ENCODE measurements at regions not wholly inside any gene's neighbourhood (a gene's known extent, or its start where the extent isn't known, plus 50 kb on each side); places are given as distances from the start of the nearest gene placed in this dataset.
A peak's percentile ranks its signal among the peaks of the same experiment; 100 is the strongest.

DNA sequence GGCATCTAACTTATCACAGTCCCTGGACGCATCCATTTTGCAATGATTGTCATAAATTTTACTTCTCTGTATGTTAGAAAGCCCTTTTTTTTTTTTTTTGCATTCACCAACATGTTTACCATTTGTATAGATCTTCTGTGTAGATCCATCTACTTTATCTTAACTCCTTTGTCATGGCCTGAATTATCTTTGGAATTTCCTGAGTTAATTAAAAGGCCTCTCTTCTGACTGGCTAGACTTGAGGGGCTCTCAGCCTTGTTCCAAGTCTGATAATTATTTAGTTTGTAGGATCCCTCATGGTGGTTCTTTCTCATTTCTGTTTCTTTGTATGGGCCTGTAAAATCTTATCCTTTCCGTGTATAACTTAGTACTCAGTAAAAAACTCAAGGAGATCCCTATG is 387.0 kb downstream of the C12orf50 start:
- no peak for ATAC-seq
- TF ChIP-seq, protein P1, sequence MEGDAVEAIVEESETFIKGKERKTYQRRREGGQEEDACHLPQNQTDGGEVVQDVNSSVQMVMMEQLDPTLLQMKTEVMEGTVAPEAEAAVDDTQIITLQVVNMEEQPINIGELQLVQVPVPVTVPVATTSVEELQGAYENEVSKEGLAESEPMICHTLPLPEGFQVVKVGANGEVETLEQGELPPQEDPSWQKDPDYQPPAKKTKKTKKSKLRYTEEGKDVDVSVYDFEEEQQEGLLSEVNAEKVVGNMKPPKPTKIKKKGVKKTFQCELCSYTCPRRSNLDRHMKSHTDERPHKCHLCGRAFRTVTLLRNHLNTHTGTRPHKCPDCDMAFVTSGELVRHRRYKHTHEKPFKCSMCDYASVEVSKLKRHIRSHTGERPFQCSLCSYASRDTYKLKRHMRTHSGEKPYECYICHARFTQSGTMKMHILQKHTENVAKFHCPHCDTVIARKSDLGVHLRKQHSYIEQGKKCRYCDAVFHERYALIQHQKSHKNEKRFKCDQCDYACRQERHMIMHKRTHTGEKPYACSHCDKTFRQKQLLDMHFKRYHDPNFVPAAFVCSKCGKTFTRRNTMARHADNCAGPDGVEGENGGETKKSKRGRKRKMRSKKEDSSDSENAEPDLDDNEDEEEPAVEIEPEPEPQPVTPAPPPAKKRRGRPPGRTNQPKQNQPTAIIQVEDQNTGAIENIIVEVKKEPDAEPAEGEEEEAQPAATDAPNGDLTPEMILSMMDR (IDR thresholded peaks at IDR 0.05), result no peak
- no peak for TF ChIP-seq POLR2A (IDR thresholded peaks at IDR 0.05)
- Histone ChIP-seq H3K27ac (no peak overlapping the region), H3K4me1 (no peaks in the 10 kb centered on the region), H3K9me3 (no peaks in the 10 kb centered on the region), H3K36me3 (no peaks in the 10 kb centered on the region), H3K4me3 (no peak overlapping the region), H3K27me3 (no peaks in the 10 kb centered on the region)
- intact Hi-C loops (cut with DNase I), result no loop called here
- DNase-seq, result no peak
- WGBS (ENCODE audit: insufficient coverage, low coverage, low lambda C conversion rate, missing lambda C conversion rate), result 69% methylated on average over 2 of the region's 2 CpGs

DNA sequence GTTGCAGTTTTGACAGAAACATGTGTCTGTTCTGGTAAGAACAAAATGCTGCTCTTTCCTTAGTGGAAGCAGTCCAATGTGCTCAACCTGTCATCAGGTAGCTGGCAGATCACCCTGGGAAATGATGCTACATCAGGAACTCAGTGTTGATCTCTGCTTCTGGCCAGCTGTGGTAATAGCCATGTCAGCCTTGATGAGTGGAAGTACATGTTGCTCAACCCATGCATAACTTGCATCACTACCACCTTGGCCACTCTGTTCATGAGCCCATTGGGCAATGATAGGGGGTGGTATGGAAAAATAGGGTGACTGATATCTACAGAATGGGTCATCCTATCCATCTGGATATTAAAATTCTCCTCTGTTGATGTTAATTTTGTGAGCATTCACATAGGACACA is 411.0 kb downstream of the C12orf50 start:
- ATAC-seq, result peak in 3 of 4 donors; percentile 44 to 59 (median 46)
- H3K4me3 ChIP-seq, result no peak overlapping the region
- H3K4me1 ChIP-seq, result no peaks in the 10 kb centered on the region
- H3K27ac ChIP-seq, result no peak overlapping the region
- H3K36me3 ChIP-seq, result no peaks in the 10 kb centered on the region
- TF ChIP-seq, protein P1 (IDR thresholded peaks at IDR 0.05), result no peak
- no peak for TF ChIP-seq POLR2A (IDR thresholded peaks at IDR 0.05)
- no peaks in the 10 kb centered on the region for H3K9me3 ChIP-seq
- no peak for DNase-seq
- intact Hi-C loops (cut with DNase I), result no loop called here
- H3K27me3 ChIP-seq, result no peaks in the 10 kb centered on the region

- TF ChIP-seq, protein P1 (IDR thresholded peaks at IDR 0.05), result no peak
- TF ChIP-seq POLR2A (IDR thresholded peaks at IDR 0.05), result no peak
- intact Hi-C loops (cut with DNase I), result no loop called here
Observed at GRCh38 chr12:87612996-87613395, 416.2 kb downstream of the C12orf50 start.

DNA sequence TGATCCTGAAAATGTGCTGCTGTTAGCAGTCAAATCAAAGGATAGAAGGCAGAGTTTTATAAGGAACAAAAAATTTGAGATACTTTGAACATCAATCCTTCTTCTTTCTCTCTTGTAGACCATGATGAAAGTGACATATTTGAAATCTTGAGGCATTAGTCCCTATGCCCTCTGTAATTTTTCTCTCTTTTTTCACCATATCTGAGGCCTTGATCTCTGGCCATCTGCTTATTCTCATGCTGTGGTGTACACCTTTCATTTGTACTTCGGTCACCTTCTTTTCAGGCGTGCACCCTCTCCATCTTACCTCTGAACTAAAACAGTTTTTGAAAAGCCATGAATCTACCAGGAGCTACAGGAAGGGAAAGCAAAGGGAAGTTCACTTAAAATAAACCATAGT is 420.9 kb downstream of the C12orf50 start:
- Histone ChIP-seq H3K4me3 (no peak overlapping the region), H3K4me1 (no peaks in the 10 kb centered on the region), H3K27ac (no peak overlapping the region), H3K9me3 (no peaks in the 10 kb centered on the region), H3K36me3 (no peaks in the 10 kb centered on the region), H3K27me3 (no peaks in the 10 kb centered on the region)
- ATAC-seq (no peak), DNase-seq (no peak)
- WGBS (ENCODE audit: insufficient coverage, low coverage, low lambda C conversion rate, missing lambda C conversion rate), result 86% methylated on average over 2 of the region's 2 CpGs
- intact Hi-C loops (cut with DNase I), result no loop called here
- TF ChIP-seq, protein P1 (IDR thresholded peaks at IDR 0.05), result no peak
- no peak for TF ChIP-seq POLR2A (IDR thresholded peaks at IDR 0.05)

More at GRCh38 chr12:87612996-87613395, 416.2 kb downstream of the C12orf50 start:
- H3K36me3 ChIP-seq, result no peaks in the 10 kb centered on the region
- no peak overlapping the region for H3K4me3 ChIP-seq
- 71% methylated on average over 2 of the region's 2 CpGs for WGBS (ENCODE audit: insufficient coverage, low coverage, low lambda C conversion rate, missing lambda C conversion rate)
- H3K27me3 ChIP-seq, result no peaks in the 10 kb centered on the region
- H3K4me1 ChIP-seq, result no peaks in the 10 kb centered on the region
- ATAC-seq (no peak), DNase-seq (no peak)
- no peak overlapping the region for H3K27ac ChIP-seq
- no peaks in the 10 kb centered on the region for H3K9me3 ChIP-seq

- no peak for TF ChIP-seq POLR2A (IDR thresholded peaks at IDR 0.05)
- TF ChIP-seq, protein P1 (IDR thresholded peaks at IDR 0.05), result no peak
- 39% methylated on average over 2 of the region's 2 CpGs for WGBS (ENCODE audit: insufficient coverage, low coverage, low lambda C conversion rate, missing lambda C conversion rate)
- intact Hi-C loops (cut with DNase I), result no loop called here
- Histone ChIP-seq H3K27ac (no peak overlapping the region), H3K4me1 (no peaks in the 10 kb centered on the region), H3K36me3 (no peaks in the 10 kb centered on the region), H3K9me3 (no peaks in the 10 kb centered on the region), H3K27me3 (no peaks in the 10 kb centered on the region), H3K4me3 (no peak overlapping the region)
- no peak for ATAC-seq
- DNase-seq, result no peak
Observed at GRCh38 chr12:87603727-87604126, 425.5 kb downstream of the C12orf50 start.
